ENCODE measurements at regions not wholly inside any gene's neighbourhood (a gene's known extent, or its start where the extent isn't known, plus 50 kb on each side); places are given as distances from the start of the nearest gene placed in this dataset.

DNA sequence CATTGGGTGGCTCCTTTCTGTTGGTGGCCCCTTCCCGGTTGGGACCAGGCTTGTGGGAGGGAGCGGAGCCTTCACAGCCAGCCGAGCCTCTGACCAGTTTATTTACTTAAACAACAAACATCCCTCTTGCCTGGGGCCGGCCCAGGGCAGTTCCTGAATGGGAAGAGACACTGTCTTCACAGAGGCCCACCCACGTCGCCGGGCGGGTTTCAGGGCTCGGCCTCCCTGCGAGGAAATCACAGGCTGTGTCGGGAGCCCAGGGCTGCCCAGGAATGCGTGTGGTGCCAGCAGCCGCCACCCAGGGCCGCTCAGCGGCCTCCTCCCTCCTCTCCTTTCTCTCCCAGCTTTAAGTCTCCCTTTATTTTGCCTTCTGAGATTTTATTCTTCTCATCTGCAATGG is 132.5 kb downstream of the HSD17B3 start:
- no peak overlapping the region for H3K4me3 ChIP-seq (ENCODE audit: low read depth, low read length)
- no peak overlapping the region for H2AFZ ChIP-seq (ENCODE audit: low read length, unreplicated experiment)
- peaks cover 4% of the 10 kb centered on the region; the same call in 1 of the 2 replicates for H3K27me3 ChIP-seq (ENCODE audit: insufficient read depth, low read length)
- no peaks in the 10 kb centered on the region for H3K36me3 ChIP-seq (ENCODE audit: insufficient read depth, low read length)
- H3K27ac ChIP-seq (ENCODE audit: low read depth, low read length), result no peak overlapping the region
- no peaks in the 10 kb centered on the region for H3K79me2 ChIP-seq (ENCODE audit: control insufficient read depth, insufficient read depth, low read length, unreplicated experiment)
- no peaks in the 10 kb centered on the region for H3K4me1 ChIP-seq (ENCODE audit: control insufficient read depth, insufficient read depth, low read length, unreplicated experiment)

DNA sequence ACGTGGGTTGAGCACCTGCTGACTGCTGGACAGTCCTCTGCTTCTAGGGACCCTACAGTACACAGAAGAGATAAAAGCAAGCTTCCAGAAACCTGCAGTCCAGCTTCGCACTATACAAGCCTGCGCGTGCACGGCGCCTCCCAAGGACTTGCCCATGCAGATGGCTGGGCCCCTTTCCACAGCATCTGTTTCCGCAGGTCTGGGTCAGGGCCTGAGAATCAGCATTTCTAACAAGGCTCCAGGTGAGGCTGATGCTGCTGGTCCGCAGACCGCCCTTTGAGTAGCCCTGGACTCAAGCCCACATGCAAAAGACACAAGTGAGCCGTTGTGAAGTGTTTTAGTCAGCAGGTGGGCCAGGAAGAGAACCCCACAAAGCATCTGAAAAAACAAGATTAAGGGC is 133.1 kb downstream of the HSD17B3 start:
- H3K4me1 ChIP-seq (ENCODE audit: control insufficient read depth, insufficient read depth, low read length, unreplicated experiment), result no peaks in the 10 kb centered on the region
- no peak overlapping the region for H3K27ac ChIP-seq (ENCODE audit: low read depth, low read length)
- H3K27me3 ChIP-seq (ENCODE audit: insufficient read depth, low read length), result peaks cover 8% of the 10 kb centered on the region; the same call in 1 of the 2 replicates
- no peaks in the 10 kb centered on the region for H3K79me2 ChIP-seq (ENCODE audit: control insufficient read depth, insufficient read depth, low read length, unreplicated experiment)
- H2AFZ ChIP-seq (ENCODE audit: low read length, unreplicated experiment), result no peak overlapping the region
- H3K36me3 ChIP-seq (ENCODE audit: insufficient read depth, low read length), result no peaks in the 10 kb centered on the region
- H3K4me3 ChIP-seq (ENCODE audit: low read depth, low read length), result no peak overlapping the region

DNA sequence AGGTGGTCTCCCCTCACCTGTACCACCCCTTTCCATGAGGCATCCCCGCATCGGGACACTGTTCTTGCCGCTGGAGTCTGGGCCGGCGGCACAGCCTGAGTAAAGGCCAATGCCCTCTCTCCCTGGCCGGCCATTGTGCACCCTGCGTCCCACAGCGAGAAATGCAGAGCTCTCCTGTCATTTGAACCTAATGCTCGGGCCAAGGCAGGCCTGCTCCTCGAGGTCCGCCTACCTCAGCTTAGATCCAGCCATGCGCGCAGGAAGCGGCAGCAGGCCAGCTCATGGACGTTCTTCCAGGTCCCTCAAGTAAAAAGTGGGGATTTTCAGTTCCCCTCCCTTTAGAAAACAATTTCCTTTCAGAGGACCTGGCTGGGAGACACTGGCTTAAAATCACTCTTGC is 135.0 kb downstream of the HSD17B3 start:
- no peaks in the 10 kb centered on the region for H3K4me1 ChIP-seq (ENCODE audit: control insufficient read depth, insufficient read depth, low read length, unreplicated experiment)
- no peaks in the 10 kb centered on the region for H3K36me3 ChIP-seq (ENCODE audit: insufficient read depth, low read length)
- H3K27me3 ChIP-seq (ENCODE audit: insufficient read depth, low read length), result peaks cover 24% of the 10 kb centered on the region
- H2AFZ ChIP-seq (ENCODE audit: low read length, unreplicated experiment), result no peak overlapping the region
- no peak overlapping the region for H3K4me3 ChIP-seq (ENCODE audit: low read depth, low read length)
- H3K27ac ChIP-seq (ENCODE audit: low read depth, low read length), result no peak overlapping the region
- no peaks in the 10 kb centered on the region for H3K79me2 ChIP-seq (ENCODE audit: control insufficient read depth, insufficient read depth, low read length, unreplicated experiment)

DNA sequence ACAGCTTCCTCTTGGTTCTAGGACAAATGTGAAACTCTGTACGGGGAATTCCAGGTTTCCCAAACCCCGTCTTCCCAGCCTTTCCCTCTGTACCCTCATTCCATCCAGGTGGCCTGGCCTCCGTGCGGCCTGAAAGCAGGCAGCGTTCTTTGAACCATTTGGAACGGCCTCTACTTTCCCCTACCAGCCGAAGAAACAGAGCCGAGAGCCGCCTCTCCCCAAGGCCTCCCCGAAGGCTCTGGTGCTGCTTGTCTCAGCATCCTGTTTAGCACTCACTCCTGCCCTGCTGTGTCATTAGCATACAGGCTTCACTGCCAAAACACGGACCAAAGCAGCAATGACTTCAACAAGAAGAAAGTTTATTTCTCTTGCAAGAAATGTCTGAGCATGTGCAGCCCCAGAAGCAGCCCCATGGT is 137.7 kb downstream of the HSD17B3 start:
- Histone ChIP-seq H3K27me3 (ENCODE audit: insufficient read depth, low read length) (peaks cover 35% of the 10 kb centered on the region), H3K79me2 (ENCODE audit: control insufficient read depth, insufficient read depth, low read length, unreplicated experiment) (no peaks in the 10 kb centered on the region), H3K27ac (ENCODE audit: low read depth, low read length) (no peak overlapping the region), H3K4me1 (ENCODE audit: control insufficient read depth, insufficient read depth, low read length, unreplicated experiment) (no peaks in the 10 kb centered on the region), H3K36me3 (ENCODE audit: insufficient read depth, low read length) (no peaks in the 10 kb centered on the region), H2AFZ (ENCODE audit: low read length, unreplicated experiment) (no peak overlapping the region), H3K4me3 (ENCODE audit: low read depth, low read length) (no peak overlapping the region)

DNA sequence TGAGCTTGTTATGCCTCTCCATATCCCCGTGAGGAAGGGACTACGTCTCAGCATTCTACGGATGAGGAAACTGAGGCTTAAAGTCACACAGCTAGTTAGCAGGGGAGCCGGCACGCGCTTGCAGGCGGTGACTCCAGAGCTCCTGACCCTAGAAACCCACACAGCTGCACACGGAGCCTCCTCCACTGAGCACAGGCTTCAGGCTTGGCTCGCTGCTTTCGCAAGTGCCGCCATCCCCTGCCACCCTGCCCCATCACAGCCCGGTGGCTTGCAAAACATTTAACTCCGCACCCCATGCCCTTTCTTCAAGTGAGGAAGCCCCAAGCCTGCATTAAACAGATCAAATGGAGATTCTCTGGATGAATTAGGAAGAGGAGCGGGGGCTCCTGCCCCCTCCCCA is 138.3 kb downstream of the HSD17B3 start:
- Histone ChIP-seq H3K27me3 (ENCODE audit: insufficient read depth, low read length) (peaks cover 36% of the 10 kb centered on the region), H2AFZ (ENCODE audit: low read length, unreplicated experiment) (no peak overlapping the region), H3K36me3 (ENCODE audit: insufficient read depth, low read length) (no peaks in the 10 kb centered on the region), H3K4me1 (ENCODE audit: control insufficient read depth, insufficient read depth, low read length, unreplicated experiment) (no peaks in the 10 kb centered on the region), H3K79me2 (ENCODE audit: control insufficient read depth, insufficient read depth, low read length, unreplicated experiment) (no peaks in the 10 kb centered on the region), H3K27ac (ENCODE audit: low read depth, low read length) (no peak overlapping the region), H3K4me3 (ENCODE audit: low read depth, low read length) (no peak overlapping the region)

DNA sequence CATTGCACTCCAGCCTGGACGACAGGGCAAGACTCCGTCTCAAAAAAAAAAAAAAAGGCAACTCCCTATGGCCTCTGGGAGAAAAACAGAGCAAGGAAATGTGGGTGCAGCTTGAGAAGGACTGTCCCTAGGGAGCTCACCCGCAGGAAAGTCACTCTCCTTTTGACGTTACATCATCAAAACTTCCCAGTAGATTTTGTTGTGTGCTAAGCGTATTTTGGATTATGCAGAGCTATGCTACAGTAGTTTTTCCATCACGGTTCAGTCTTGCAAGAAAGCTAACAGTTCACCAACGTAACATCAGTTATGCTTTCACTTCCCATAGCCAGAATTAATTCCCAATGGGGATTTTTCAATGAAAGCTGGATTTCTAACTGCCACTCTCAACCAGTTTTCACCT is 138.8 kb downstream of the HSD17B3 start:
- no peaks in the 10 kb centered on the region for H3K36me3 ChIP-seq (ENCODE audit: insufficient read depth, low read length)
- H2AFZ ChIP-seq (ENCODE audit: low read length, unreplicated experiment), result no peak overlapping the region
- H3K27ac ChIP-seq (ENCODE audit: low read depth, low read length), result no peak overlapping the region
- peaks cover 36% of the 10 kb centered on the region for H3K27me3 ChIP-seq (ENCODE audit: insufficient read depth, low read length)
- no peaks in the 10 kb centered on the region for H3K79me2 ChIP-seq (ENCODE audit: control insufficient read depth, insufficient read depth, low read length, unreplicated experiment)
- H3K4me1 ChIP-seq (ENCODE audit: control insufficient read depth, insufficient read depth, low read length, unreplicated experiment), result no peaks in the 10 kb centered on the region
- no peak overlapping the region for H3K4me3 ChIP-seq (ENCODE audit: low read depth, low read length)

DNA sequence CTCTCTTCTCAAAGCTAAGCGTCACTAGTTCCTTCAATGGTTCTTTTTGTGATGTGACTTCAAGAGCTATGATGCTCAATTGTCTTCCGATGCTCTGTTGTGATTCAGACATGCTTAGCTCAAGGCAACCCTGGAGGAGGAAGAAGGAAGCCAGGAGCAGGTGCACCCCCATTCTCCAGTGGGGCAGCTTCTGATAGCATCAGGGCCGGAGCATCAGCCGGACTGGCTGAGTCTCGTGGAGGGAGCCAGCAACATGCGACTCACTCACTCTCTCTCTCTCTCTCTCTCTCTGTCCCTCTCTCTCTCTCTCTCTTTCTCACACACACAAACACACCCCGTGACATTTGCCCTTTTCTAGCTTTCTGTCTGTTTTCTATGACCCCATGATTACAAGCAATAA is 140.2 kb downstream of the HSD17B3 start:
- H2AFZ ChIP-seq (ENCODE audit: low read length, unreplicated experiment), result no peak overlapping the region
- H3K79me2 ChIP-seq (ENCODE audit: control insufficient read depth, insufficient read depth, low read length, unreplicated experiment), result no peaks in the 10 kb centered on the region
- H3K27ac ChIP-seq (ENCODE audit: low read depth, low read length), result no peak overlapping the region
- no peak overlapping the region for H3K4me3 ChIP-seq (ENCODE audit: low read depth, low read length)
- H3K4me1 ChIP-seq (ENCODE audit: control insufficient read depth, insufficient read depth, low read length, unreplicated experiment), result no peaks in the 10 kb centered on the region
- no peaks in the 10 kb centered on the region for H3K36me3 ChIP-seq (ENCODE audit: insufficient read depth, low read length)
- H3K27me3 ChIP-seq (ENCODE audit: insufficient read depth, low read length), result peaks cover 36% of the 10 kb centered on the region

DNA sequence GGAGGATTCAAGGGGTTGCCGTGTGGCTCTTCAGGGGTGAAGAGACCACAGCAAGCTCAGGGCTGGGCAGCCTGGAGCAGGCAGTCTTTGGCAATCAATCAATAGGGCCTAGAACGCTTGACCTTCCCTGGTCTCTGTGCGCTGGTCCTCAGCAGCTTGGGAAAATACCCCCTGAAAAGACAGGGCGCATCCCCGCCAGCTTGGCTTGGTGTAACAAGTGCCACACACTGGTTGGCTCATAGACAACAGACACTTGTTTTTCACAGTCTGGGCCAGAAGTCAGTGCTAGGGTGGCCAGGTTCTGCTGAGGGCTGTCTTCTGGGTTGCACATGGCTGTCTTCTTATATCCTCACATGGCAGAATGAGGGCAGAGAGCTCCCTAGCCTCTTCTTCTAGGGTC is 141.1 kb downstream of the HSD17B3 start:
- H3K4me3 ChIP-seq (ENCODE audit: low read depth, low read length), result no peak overlapping the region
- no peaks in the 10 kb centered on the region for H3K36me3 ChIP-seq (ENCODE audit: insufficient read depth, low read length)
- H3K27me3 ChIP-seq (ENCODE audit: insufficient read depth, low read length), result peaks cover 36% of the 10 kb centered on the region
- H3K79me2 ChIP-seq (ENCODE audit: control insufficient read depth, insufficient read depth, low read length, unreplicated experiment), result no peaks in the 10 kb centered on the region
- no peak overlapping the region for H3K27ac ChIP-seq (ENCODE audit: low read depth, low read length)
- no peaks in the 10 kb centered on the region for H3K4me1 ChIP-seq (ENCODE audit: control insufficient read depth, insufficient read depth, low read length, unreplicated experiment)
- H2AFZ ChIP-seq (ENCODE audit: low read length, unreplicated experiment), result no peak overlapping the region

DNA sequence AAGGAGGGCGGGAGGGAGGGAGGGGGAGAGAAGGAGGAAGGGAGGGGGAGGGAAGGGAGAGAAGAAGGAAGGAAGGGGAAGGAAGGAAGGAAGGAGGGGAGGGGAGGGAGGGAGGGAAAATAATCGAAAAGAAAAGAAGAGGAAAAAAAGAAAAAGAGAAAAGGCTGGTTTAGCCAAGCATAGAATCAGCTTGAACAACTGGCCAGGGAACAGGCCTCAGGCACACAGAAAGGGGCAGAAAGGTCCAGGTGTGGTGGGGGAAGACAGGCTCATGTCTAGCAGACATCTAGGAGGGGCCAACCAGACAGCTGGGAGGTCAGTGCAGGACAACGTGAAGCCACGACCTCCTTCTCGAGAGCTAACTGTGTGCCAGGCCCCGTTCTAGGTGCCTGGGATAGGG is 141.8 kb downstream of the HSD17B3 start:
- Histone ChIP-seq H3K36me3 (ENCODE audit: insufficient read depth, low read length) (no peaks in the 10 kb centered on the region), H2AFZ (ENCODE audit: low read length, unreplicated experiment) (no peak overlapping the region), H3K79me2 (ENCODE audit: control insufficient read depth, insufficient read depth, low read length, unreplicated experiment) (no peaks in the 10 kb centered on the region), H3K4me3 (ENCODE audit: low read depth, low read length) (no peak overlapping the region), H3K27ac (ENCODE audit: low read depth, low read length) (no peak overlapping the region), H3K27me3 (ENCODE audit: insufficient read depth, low read length) (peaks cover 36% of the 10 kb centered on the region), H3K4me1 (ENCODE audit: control insufficient read depth, insufficient read depth, low read length, unreplicated experiment) (no peaks in the 10 kb centered on the region)

DNA sequence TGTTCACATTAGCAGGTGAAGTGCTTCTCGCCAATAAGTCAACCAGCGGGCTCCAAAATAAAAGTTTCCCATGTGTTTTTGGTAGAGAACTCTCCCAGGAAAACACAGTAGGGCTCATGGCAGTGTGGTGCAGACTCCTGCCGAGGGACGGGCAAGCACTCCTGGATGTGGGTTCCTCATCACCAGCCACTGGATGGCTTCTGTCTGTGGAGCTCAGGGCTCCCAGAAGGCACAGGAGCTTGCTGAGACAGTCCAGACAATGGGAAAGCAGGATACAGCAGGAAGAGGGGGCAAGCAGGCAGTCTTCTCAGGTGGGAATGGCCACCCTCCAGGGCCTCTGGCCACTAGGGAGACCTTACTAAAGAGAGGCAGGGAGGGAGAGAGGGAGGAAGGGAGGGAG is 142.4 kb downstream of the HSD17B3 start:
- Histone ChIP-seq H3K27ac (ENCODE audit: low read depth, low read length) (no peak overlapping the region), H3K4me1 (ENCODE audit: control insufficient read depth, insufficient read depth, low read length, unreplicated experiment) (no peaks in the 10 kb centered on the region), H3K27me3 (ENCODE audit: insufficient read depth, low read length) (peaks cover 35% of the 10 kb centered on the region)

DNA sequence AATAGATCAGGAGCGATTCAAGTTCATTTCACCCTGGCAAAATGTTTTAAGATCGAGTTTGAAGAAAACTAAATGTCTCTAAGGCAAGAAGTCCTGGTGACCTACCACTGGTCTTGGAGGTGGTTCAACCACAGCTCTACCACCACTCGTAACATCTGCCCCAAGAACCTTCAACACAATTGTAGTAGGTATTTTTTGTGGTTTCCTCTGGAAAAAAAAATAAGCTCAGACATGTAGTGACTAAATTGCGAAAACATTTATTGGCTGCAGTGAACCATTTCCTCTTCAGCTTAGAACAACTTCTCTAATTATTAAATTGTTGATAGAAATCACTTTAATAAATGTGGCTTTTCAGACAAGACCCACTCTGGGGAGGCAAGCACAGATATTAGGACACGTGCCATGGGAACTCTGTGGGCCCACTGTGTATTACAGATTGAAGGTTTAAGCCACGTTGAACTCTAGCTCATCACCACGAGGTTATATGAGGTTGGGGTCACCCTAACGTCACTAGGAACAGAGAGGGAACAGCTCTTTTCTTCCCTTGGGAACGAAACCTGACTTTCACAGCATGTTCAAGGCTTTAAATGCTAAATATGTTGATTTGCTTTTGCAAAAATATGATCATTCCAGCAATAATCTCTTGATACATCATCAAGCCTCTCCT is 142.9 kb downstream of the HSD17B3 start:
- Histone ChIP-seq H2AFZ (ENCODE audit: low read length, unreplicated experiment) (no peak overlapping the region), H3K4me1 (ENCODE audit: control insufficient read depth, insufficient read depth, low read length, unreplicated experiment) (no peaks in the 10 kb centered on the region), H3K4me3 (ENCODE audit: low read depth, low read length) (no peak overlapping the region), H3K27me3 (ENCODE audit: insufficient read depth, low read length) (peaks cover 29% of the 10 kb centered on the region), H3K79me2 (ENCODE audit: control insufficient read depth, insufficient read depth, low read length, unreplicated experiment) (no peaks in the 10 kb centered on the region), H3K27ac (ENCODE audit: low read depth, low read length) (no peak overlapping the region), H3K36me3 (ENCODE audit: insufficient read depth, low read length) (no peaks in the 10 kb centered on the region)

More for the DNA sequence above, 142.4 kb downstream of the HSD17B3 start:
- Histone ChIP-seq H3K4me3 (ENCODE audit: low read depth, low read length) (no peak overlapping the region), H2AFZ (ENCODE audit: low read length, unreplicated experiment) (no peak overlapping the region), H3K79me2 (ENCODE audit: control insufficient read depth, insufficient read depth, low read length, unreplicated experiment) (no peaks in the 10 kb centered on the region), H3K36me3 (ENCODE audit: insufficient read depth, low read length) (no peaks in the 10 kb centered on the region)
